Activated T-helper 2 cell treated with anti-CD3 and anti-CD28 coated beads, Interferon-gamma antibody, Interleukin-2, Interleukin-4, amounts not matched to agents 10 μg/mL and 5 μg/mL and 100 μg/mL, durations not matched to agents 14 hours and 24 hours and 36 hours (primary cell): ENCODE measurements at regions not wholly inside any gene's neighbourhood (a gene's known extent, or its start where the extent isn't known, plus 50 kb on each side); places are given as distances from the start of the nearest gene placed in this dataset.
A peak's percentile ranks its signal among the peaks of the same experiment; 100 is the strongest.
"Not testable (repeated sequence)": the region's sequence is repeated elsewhere in the genome, so short reads cannot be mapped to it uniquely, and the experiment has no call there.

Experiments
- DNase-seq: peaks from one replicate; pipeline ENCODE4 v3.0.0; 2021; ENCODE audit warnings: low spot score
- H3K27ac Mint-ChIP-seq: one replicate; pipeline ENCODE4 v1.8.0; 2021; ENCODE audit warnings: mixed read lengths
- H3K27me3 Mint-ChIP-seq: one replicate; pipeline ENCODE4 v1.8.0; 2021; ENCODE audit warnings: low read depth, mixed read lengths
- H3K36me3 Mint-ChIP-seq: one replicate; pipeline ENCODE4 v1.8.0; 2021; ENCODE audit warnings: low read depth, mixed read lengths
- H3K4me1 Mint-ChIP-seq: one replicate; pipeline ENCODE4 v1.8.0; 2021; ENCODE audit warnings: low read depth, mixed read lengths
- H3K4me3 Mint-ChIP-seq: one replicate; pipeline ENCODE4 v1.8.0; 2021; ENCODE audit warnings: low read depth, mild to moderate bottlenecking, moderate library complexity, mixed read lengths
- H3K9me3 Mint-ChIP-seq: one replicate; pipeline ENCODE4 v1.8.0; 2021; ENCODE audit warnings: mixed read lengths
- intact Hi-C: fragments of 100-400 bp; cut with micrococcal nuclease; formaldehyde crosslinking; loops from one replicate; pipeline ENCODE4 v1.15.1; 2023

GRCh38 chr15:31200735-31201151 is 99.2 kb upstream of the TRPM1 start:
- Mint-ChIP-seq H3K27me3 (peaks cover 14% of the 10 kb centered on the region), H3K9me3 (no peaks in the 10 kb centered on the region), H3K4me1 (peaks cover 22% of the 10 kb centered on the region), H3K36me3 (no peaks in the 10 kb centered on the region), H3K27ac (no peak overlapping the region), H3K4me3 (no peak overlapping the region)
- DNase-seq, result peak; percentile 53
- intact Hi-C loops, result no loop called here

DNA sequence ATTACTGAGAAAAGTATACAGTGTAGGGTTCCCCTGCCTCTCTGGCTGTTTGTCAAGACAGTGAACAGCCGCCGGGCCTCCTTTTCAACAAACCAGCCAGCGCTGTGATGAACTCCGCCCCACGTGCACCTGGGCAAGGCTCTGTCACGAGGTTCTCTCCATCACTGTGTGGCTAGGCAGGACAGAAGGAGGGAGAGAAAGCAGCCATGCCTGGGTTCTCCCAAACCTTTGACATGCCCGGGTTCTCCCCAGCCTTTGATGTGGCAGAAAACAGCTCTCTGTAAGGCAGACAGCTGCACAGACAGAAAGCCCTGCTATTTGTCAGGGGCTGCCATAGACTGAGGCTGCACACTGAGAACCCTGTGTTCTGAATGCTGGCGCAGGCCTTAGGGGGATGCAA is 101.4 kb upstream of the TRPM1 start:
- Mint-ChIP-seq H3K27ac (no peak overlapping the region), H3K27me3 (peaks cover 14% of the 10 kb centered on the region), H3K36me3 (no peaks in the 10 kb centered on the region), H3K9me3 (no peaks in the 10 kb centered on the region), H3K4me1 (peaks cover 30% of the 10 kb centered on the region), H3K4me3 (no peak overlapping the region)
- intact Hi-C loops, result no loop called here
- DNase-seq, result no peak

- intact Hi-C loops, result no loop called here
- Mint-ChIP-seq H3K27me3 (peaks cover 4% of the 10 kb centered on the region), H3K27ac (no peak overlapping the region), H3K4me3 (no peak overlapping the region), H3K9me3 (no peaks in the 10 kb centered on the region), H3K36me3 (no peaks in the 10 kb centered on the region), H3K4me1 (peaks cover 27% of the 10 kb centered on the region)
- no peak for DNase-seq
These were observed 102.5 kb upstream of the TRPM1 start for GRCh38 chr15:31203999-31204398.

GRCh38 chr15:31206386-31207181 is 105.1 kb upstream of the TRPM1 start:
- Mint-ChIP-seq H3K27ac (no peak overlapping the region), H3K9me3 (peaks cover 15% of the 10 kb centered on the region), H3K4me1 (peaks cover 28% of the 10 kb centered on the region), H3K27me3 (peaks cover 2% of the 10 kb centered on the region), H3K4me3 (no peak overlapping the region), H3K36me3 (peaks cover 9% of the 10 kb centered on the region)
- intact Hi-C loops, result no loop called here
- no peak for DNase-seq

GRCh38 chr15:31207246-31207645 is 105.7 kb upstream of the TRPM1 start:
- H3K27me3 Mint-ChIP-seq, result peaks cover 2% of the 10 kb centered on the region
- intact Hi-C loops, result no loop called here
- H3K27ac Mint-ChIP-seq, result no peak overlapping the region
- no peak for DNase-seq
- H3K4me3 Mint-ChIP-seq, result no peak overlapping the region
- H3K9me3 Mint-ChIP-seq, result peaks cover 15% of the 10 kb centered on the region
- H3K4me1 Mint-ChIP-seq, result peaks cover 23% of the 10 kb centered on the region
- H3K36me3 Mint-ChIP-seq, result peaks cover 9% of the 10 kb centered on the region

DNA sequence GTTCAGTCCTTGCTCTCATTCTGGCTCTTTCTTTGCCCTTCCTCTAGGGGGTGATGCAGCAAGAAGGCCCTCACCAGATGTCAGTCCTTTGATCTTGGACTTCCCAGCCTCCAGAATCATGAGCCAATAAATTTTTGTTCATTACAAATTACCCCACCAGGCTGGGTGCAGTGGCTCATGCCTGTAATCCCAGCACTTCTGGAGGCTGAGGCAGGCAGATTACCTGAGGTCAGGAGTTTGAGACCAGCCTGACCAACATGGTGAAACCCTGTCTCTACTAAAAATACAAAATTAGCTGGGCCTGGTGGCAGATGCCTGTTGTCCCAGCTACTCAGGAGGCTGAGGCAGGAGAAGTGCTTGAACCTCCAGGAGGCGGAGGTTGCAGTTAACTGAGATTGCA is 106.3 kb upstream of the TRPM1 start:
- intact Hi-C loops, H3K27ac Mint-ChIP-seq, DNase-seq, H3K4me3 Mint-ChIP-seq, H3K36me3 Mint-ChIP-seq, H3K27me3 Mint-ChIP-seq: not testable (repeated sequence)
- Mint-ChIP-seq H3K9me3 (peaks cover 15% of the 10 kb centered on the region), H3K4me1 (peaks cover 24% of the 10 kb centered on the region)

DNA sequence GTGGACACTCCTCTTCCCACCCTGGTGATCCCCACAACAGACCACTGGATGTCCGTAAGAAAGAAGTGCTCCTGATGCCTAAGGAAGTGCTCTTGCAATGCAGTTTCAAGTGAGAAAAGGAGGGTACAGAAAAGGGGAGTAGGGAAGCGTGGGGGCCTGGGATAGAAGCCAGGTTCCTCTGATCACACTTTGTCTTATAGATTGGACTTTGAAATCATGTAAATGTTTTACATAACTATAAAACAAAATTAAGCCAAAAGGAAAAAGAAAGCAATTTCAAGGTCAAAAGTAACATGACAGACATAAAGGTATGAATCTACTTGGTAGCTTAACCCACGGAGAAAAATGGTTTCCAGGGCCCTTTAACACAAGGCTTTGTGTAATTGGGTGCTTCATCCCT is 107.3 kb upstream of the TRPM1 start:
- no peak overlapping the region for H3K27ac Mint-ChIP-seq
- H3K9me3 Mint-ChIP-seq, result peaks cover 15% of the 10 kb centered on the region
- peaks cover 9% of the 10 kb centered on the region for H3K36me3 Mint-ChIP-seq
- H3K4me1 Mint-ChIP-seq, result peaks cover 19% of the 10 kb centered on the region
- intact Hi-C loops, result no loop called here
- no peak for DNase-seq
- H3K4me3 Mint-ChIP-seq, result no peak overlapping the region
- H3K27me3 Mint-ChIP-seq, result peaks cover 2% of the 10 kb centered on the region

DNA sequence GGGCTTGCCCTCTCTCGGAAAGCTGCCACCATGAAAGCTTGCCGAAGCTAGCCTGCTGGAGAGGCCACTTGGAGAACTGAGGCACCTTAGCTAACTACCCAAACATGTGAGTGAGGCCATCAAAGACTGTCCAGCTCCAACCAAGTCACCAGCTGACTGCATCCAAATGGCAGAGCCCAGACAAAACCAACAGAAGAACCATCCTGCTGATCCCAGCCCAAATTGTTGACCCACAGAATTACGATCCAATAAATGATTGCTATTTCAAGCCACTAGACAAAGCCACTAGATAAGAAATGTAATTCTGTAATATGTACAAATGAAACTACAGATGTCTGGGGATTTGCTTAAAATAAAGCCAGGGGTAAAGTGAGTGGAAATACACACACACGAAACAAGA is 109.8 kb upstream of the TRPM1 start:
- Mint-ChIP-seq H3K4me1 (peaks cover 29% of the 10 kb centered on the region), H3K27ac (no peak overlapping the region), H3K36me3 (peaks cover 9% of the 10 kb centered on the region), H3K4me3 (no peak overlapping the region), H3K9me3 (peaks cover 15% of the 10 kb centered on the region), H3K27me3 (peaks cover 2% of the 10 kb centered on the region)
- intact Hi-C loops, result no loop called here
- DNase-seq, result no peak

DNA sequence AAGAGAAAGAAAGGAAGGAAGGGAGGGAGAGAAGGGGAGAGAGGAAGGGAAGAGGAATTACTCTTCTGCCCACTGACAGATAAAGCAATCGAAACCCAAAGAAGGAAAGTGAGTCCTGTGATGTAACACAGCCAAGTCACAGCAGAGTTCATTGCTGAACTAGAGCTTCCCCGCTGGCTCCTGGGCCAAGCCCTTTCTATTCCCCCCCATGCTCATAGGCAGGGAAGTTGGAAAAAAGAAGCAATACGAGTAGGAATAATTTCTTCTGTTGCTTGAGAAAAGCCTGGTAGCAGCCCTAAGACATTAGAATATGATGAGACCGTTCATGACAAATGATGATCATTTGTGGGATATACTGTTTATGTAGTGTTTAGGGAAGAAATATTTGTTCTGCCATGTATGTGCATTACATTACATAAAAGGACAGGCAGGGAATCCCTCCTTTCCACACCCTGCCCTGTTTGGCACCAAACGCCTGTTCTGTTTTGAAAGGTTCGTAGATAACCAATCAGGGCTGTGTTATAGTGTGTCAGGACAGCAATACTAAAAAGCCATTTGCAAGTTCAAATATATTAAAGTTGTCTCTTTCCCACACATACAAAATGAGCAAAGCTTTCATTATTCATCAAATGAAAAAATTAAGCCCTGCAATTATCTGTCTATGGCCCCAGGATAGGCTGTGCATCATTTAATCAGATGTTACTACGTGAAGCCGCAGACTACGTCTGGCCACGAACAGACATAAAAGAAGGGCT is 111.0 kb upstream of the TRPM1 start:
- DNase-seq, result no peak
- intact Hi-C loops, result no loop called here
- Mint-ChIP-seq H3K4me1 (peaks cover 35% of the 10 kb centered on the region), H3K27me3 (peaks cover 2% of the 10 kb centered on the region), H3K4me3 (no peak overlapping the region), H3K27ac (no peak overlapping the region), H3K9me3 (peaks cover 15% of the 10 kb centered on the region), H3K36me3 (peaks cover 9% of the 10 kb centered on the region)

- Mint-ChIP-seq H3K27me3 (peaks cover 2% of the 10 kb centered on the region), H3K9me3 (peaks cover 15% of the 10 kb centered on the region), H3K4me3 (peak overlapping the region; percentile 67), H3K27ac (peak overlapping the region; percentile 17), H3K36me3 (peaks cover 9% of the 10 kb centered on the region), H3K4me1 (peaks cover 32% of the 10 kb centered on the region)
- DNase-seq, result no peak
- intact Hi-C loops, result loop anchor here (2.0 kb wide), 1 partner anchor 52 kb away; no protein-coding TSS in a partner anchor
These were observed 112.3 kb upstream of the KLF13 start for GRCh38 chr15:31214158-31214863.

DNA sequence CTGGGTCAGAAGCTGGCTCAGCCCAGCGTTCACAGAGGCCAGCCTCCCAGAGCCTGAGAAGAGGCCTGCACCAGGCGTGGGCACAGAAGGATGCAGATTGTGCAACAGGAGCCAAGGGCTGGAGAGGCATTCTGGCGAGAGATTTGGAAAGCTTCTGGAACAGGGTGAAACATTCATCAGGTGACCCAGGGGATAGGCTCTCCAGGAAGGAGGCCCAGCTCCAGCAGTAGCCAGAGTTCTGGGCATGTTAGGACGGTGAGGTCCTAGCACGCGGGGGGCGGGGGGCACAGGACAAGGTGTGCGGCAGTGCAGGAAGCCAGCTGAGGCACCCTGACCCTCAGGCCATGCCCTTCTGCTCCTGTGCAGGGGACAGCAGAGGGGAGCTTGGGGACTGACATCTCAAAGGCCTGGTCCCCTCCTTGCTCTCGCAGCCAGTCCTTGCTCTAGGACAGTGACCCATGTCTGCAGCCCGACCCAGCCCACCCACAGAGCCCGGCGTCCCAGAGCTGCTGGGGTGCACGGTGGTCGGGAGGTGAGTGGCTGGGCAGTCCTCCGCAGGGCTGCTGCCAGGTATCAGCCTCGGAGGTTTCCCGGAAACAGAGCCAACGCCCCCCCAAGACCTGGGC is 111.7 kb upstream of the KLF13 start:
- H3K27me3 Mint-ChIP-seq, result peaks cover 2% of the 10 kb centered on the region
- H3K9me3 Mint-ChIP-seq, result peaks cover 11% of the 10 kb centered on the region

DNA sequence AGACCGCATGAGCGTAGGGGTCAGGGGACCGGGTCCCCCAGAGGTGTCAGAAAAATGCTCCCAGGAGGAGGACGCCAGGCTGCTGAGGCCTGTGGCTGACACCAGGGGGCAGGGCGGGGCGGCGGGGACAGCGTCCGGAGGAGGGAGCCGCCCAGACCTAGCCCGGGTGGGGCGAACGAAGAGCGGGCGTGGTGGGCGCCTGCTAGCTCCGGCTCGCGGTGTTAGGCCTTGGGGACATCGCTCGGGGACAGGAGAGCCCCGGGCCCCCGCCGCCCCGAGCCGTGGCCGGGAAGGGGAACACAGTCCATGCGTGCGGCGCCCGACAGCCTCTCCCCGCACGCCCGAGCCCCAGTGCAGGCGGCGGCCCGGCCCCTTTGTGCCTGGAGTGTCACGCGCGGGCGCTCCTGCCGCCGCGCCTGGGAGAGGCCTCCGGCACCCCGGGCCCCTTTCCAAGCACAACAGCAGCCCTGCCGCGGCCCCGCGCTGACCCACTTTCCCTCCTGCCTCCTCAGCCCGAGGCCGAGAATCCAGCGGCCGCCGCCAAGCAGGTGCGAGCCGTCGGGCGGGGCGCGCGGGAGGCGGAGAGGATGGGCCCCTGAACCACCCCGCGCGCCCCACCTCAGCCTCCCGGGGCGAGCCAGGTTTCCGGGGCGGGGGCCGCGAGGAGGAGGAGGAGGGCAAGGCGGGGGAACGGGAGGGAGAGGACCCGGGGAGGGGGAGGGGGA is 111.0 kb upstream of the KLF13 start:
- Mint-ChIP-seq H3K36me3 (peaks cover 6% of the 10 kb centered on the region), H3K9me3 (peaks cover 6% of the 10 kb centered on the region), H3K4me3 (peak overlapping the region; percentile 67), H3K27me3 (no peaks in the 10 kb centered on the region), H3K4me1 (peaks cover 28% of the 10 kb centered on the region), H3K27ac (peak overlapping the region; percentile 33)
- intact Hi-C loops, result loop anchor here (1.0 to 2.0 kb wide), 4 partner anchors 51 to 273 kb away; partner anchors contain the start of gene KLF13
- peak; percentile 76 for DNase-seq

More for the DNA sequence above, 111.7 kb upstream of the KLF13 start:
- peaks cover 9% of the 10 kb centered on the region for H3K36me3 Mint-ChIP-seq
- peak overlapping the region; percentile 67 for H3K4me3 Mint-ChIP-seq
- intact Hi-C loops, result loop anchor here (1.0 to 2.0 kb wide), 3 partner anchors 52 to 273 kb away; partner anchors contain the start of gene KLF13
- H3K4me1 Mint-ChIP-seq, result peaks cover 28% of the 10 kb centered on the region
- DNase-seq, result no peak
- H3K27ac Mint-ChIP-seq, result peak overlapping the region; percentile 33
